Natural killer cell (primary cell): ENCODE measurements at regions not wholly inside any gene's neighbourhood (a gene's known extent, or its start where the extent isn't known, plus 50 kb on each side); places are given as distances from the start of the nearest gene placed in this dataset.

ENCODE experiments used
- ATAC-seq, 3 donors: fragments of 150-1000 bp in 2 of 3; fragments of 200-7000 bp in 1 of 3; cut with Tn5 transposase; 1 replicate in 1 of 3; 2 replicates in 2 of 3; pipeline ENCODE4 v1.10.0; 2021; ENCODE audit warnings: mild to moderate bottlenecking in 2 of 3, moderate library complexity in 2 of 3
- DNase-seq, 2 donors: peaks; one replicate each; pipeline versions ENCODE4 v3.0.0 to v3.0.0-alpha.2; 2013 to 2021; ENCODE audit warnings: mixed read lengths in 1 of 2
- H3K27ac ChIP-seq: one replicate; pipeline ENCODE4 v1.5.1; 2013; ENCODE audit warnings: mild to moderate bottlenecking, low read length
- H3K27me3 ChIP-seq: one replicate; pipeline ENCODE4 v1.6.1; 2013; ENCODE audit warnings: low read length; ENCODE audit not compliant: control insufficient read depth, insufficient read depth
- H3K36me3 ChIP-seq: one replicate; pipeline ENCODE4 v1.6.1; 2013; ENCODE audit warnings: low read length; ENCODE audit not compliant: control insufficient read depth, insufficient read depth
- H3K4me1 ChIP-seq: one replicate; pipeline ENCODE4 v1.6.1; 2013; ENCODE audit warnings: low read length; ENCODE audit not compliant: control insufficient read depth, insufficient read depth
- H3K4me3 ChIP-seq: one replicate; pipeline ENCODE4 v1.5.1; 2013; ENCODE audit warnings: low read length
- H3K9me3 ChIP-seq: one replicate; pipeline ENCODE4 v1.6.1; 2013; ENCODE audit warnings: low read length; ENCODE audit not compliant: control insufficient read depth, insufficient read depth
- H3K27ac Mint-ChIP-seq, 2 donors: one replicate each; pipeline ENCODE4 v1.8.0; 2022; ENCODE audit warnings: mild to moderate bottlenecking in 2 of 2, mixed read lengths in 2 of 2, moderate library complexity in 1 of 2
- H3K27me3 Mint-ChIP-seq, 2 donors: one replicate each; pipeline ENCODE4 v1.8.0; 2022; ENCODE audit warnings: low read depth in 2 of 2, mixed read lengths in 2 of 2
- H3K36me3 Mint-ChIP-seq: one replicate; pipeline ENCODE4 v1.8.0; 2022; ENCODE audit warnings: mixed read lengths
- H3K4me1 Mint-ChIP-seq, 2 donors: one replicate each; pipeline ENCODE4 v1.8.0; 2022; ENCODE audit warnings: mixed read lengths in 2 of 2
- H3K4me3 Mint-ChIP-seq: one replicate; pipeline ENCODE4 v1.8.0; 2022; ENCODE audit warnings: mild to moderate bottlenecking, moderate library complexity, mixed read lengths
- H3K9me3 Mint-ChIP-seq, 2 donors: one replicate each; pipeline ENCODE4 v1.8.0; 2022; ENCODE audit warnings: mixed read lengths in 2 of 2
- CTCF ChIP-seq: fragments of 200-600 bp; IDR thresholded peaks from one replicate; pipeline ENCODE4 v1.8.0; 2022; ENCODE audit warnings: antibody characterized with exemption
- WGBS: methylation state at CpG from one replicate; pipeline ENCODE4 v1.1.7; 2013; ENCODE audit warnings: missing lambda C conversion rate; ENCODE audit not compliant: insufficient coverage; 5-methylcytosine and 5-hydroxymethylcytosine counted together
- intact Hi-C: fragments of 100-400 bp; cut with micrococcal nuclease; formaldehyde crosslinking; loops from one replicate; pipeline ENCODE4 v1.14.2; 2022

- H3K27ac Mint-ChIP-seq, result no peak overlapping the region
- Histone ChIP-seq H3K4me1 (no peaks in the 10 kb centered on the region), H3K36me3 (no peaks in the 10 kb centered on the region), H3K9me3 (peaks cover 22% of the 10 kb centered on the region), H3K4me3 (no peak overlapping the region), H3K27ac (no peak overlapping the region), H3K27me3 (no peaks in the 10 kb centered on the region)
- DNase-seq (no peak), ATAC-seq (no peak)
- no peak for TF ChIP-seq CTCF
- H3K27me3 Mint-ChIP-seq, result no peaks in the 10 kb centered on the region
- intact Hi-C loops, result no loop called here
- H3K9me3 Mint-ChIP-seq, result peaks cover 0 to 12% of the 10 kb centered on the region in 2 donors
- no peaks in the 10 kb centered on the region for H3K4me1 Mint-ChIP-seq
- no peaks in the 10 kb centered on the region for H3K36me3 Mint-ChIP-seq
- WGBS, result 90% methylated on average over 11 of the region's 11 CpGs
- H3K4me3 Mint-ChIP-seq, result no peak overlapping the region
Observed at GRCh38 chr7:153590571-153590970, 461.6 kb upstream of the DPP6 start.

- peaks cover 11% of the 10 kb centered on the region for H3K9me3 ChIP-seq
- no peaks in the 10 kb centered on the region for H3K36me3 ChIP-seq
- no peaks in the 10 kb centered on the region for H3K27me3 ChIP-seq
- WGBS, result 63% methylated on average over 3 of the region's 3 CpGs
- H3K27ac ChIP-seq, result no peak overlapping the region
- Mint-ChIP-seq H3K36me3 (peaks cover 15% of the 10 kb centered on the region), H3K4me1 (no peaks in the 10 kb centered on the region), H3K4me3 (no peak overlapping the region), H3K27ac (no peak overlapping the region), H3K9me3 (peaks cover 16 to 27% of the 10 kb centered on the region in 2 donors), H3K27me3 (no peaks in the 10 kb centered on the region)
- ATAC-seq (no peak), DNase-seq (no peak)
- intact Hi-C loops, result no loop called here
- no peak overlapping the region for H3K4me3 ChIP-seq
- TF ChIP-seq CTCF, result no peak
- H3K4me1 ChIP-seq, result no peaks in the 10 kb centered on the region
Observed at GRCh38 chr7:153607354-153607753, 444.8 kb upstream of the DPP6 start.

GRCh38 chr7:153616711-153617325, 435.4 kb upstream of the DPP6 start:
- H3K36me3 Mint-ChIP-seq, result peaks cover 6% of the 10 kb centered on the region
- WGBS, result 30% methylated on average over 8 of the region's 8 CpGs
- Histone ChIP-seq H3K4me1 (no peaks in the 10 kb centered on the region), H3K27ac (no peak overlapping the region), H3K27me3 (no peaks in the 10 kb centered on the region), H3K36me3 (no peaks in the 10 kb centered on the region), H3K9me3 (peaks cover 7% of the 10 kb centered on the region), H3K4me3 (no peak overlapping the region)
- TF ChIP-seq CTCF, result no peak
- no peaks in the 10 kb centered on the region for H3K4me1 Mint-ChIP-seq
- no peak for ATAC-seq
- DNase-seq, result no peak
- H3K27me3 Mint-ChIP-seq, result no peaks in the 10 kb centered on the region
- H3K9me3 Mint-ChIP-seq, result peaks cover 8 to 10% of the 10 kb centered on the region in 2 donors
- intact Hi-C loops, result no loop called here
- H3K27ac Mint-ChIP-seq, result no peak overlapping the region
- no peak overlapping the region for H3K4me3 Mint-ChIP-seq

GRCh38 chr7:153627323-153627722, 424.9 kb upstream of the DPP6 start:
- Mint-ChIP-seq H3K4me1 (no peaks in the 10 kb centered on the region), H3K36me3 (no peaks in the 10 kb centered on the region), H3K27me3 (no peaks in the 10 kb centered on the region), H3K9me3 (peaks cover 12 to 29% of the 10 kb centered on the region in 2 donors), H3K27ac (no peak overlapping the region), H3K4me3 (no peak overlapping the region)
- H3K36me3 ChIP-seq, result no peaks in the 10 kb centered on the region
- ATAC-seq (no peak), DNase-seq (no peak)
- no peak for TF ChIP-seq CTCF
- no peak overlapping the region for H3K27ac ChIP-seq
- no peaks in the 10 kb centered on the region for H3K4me1 ChIP-seq
- H3K27me3 ChIP-seq, result no peaks in the 10 kb centered on the region
- peaks cover 11% of the 10 kb centered on the region for H3K9me3 ChIP-seq
- H3K4me3 ChIP-seq, result no peak overlapping the region
- intact Hi-C loops, result no loop called here
